ENCODE measurements at regions not wholly inside any gene's neighbourhood (a gene's known extent, or its start where the extent isn't known, plus 50 kb on each side); places are given as distances from the start of the nearest gene placed in this dataset.

GRCh38 chr4:79764120-79764519 lies 308.9 kb downstream of the ANTXR2 start:
- no peaks in the 10 kb centered on the region for H3K27me3 ChIP-seq
- H3K4me3 ChIP-seq: no peak overlapping the region
- TF ChIP-seq CTCF (IDR thresholded peaks at IDR 0.05): no peak
- TF ChIP-seq EP300 (IDR thresholded peaks at IDR 0.05): no peak
- no peak for TF ChIP-seq POLR2A (IDR thresholded peaks at IDR 0.05)
- no peak for TF ChIP-seq POLR2AphosphoS5 (IDR thresholded peaks at IDR 0.05)
- H3K27ac ChIP-seq: no peak overlapping the region
- H3K9me3 ChIP-seq: peaks cover 0 to 10% (median 0%) of the 10 kb centered on the region in 3 donors
- no peak for ATAC-seq
- H3K36me3 ChIP-seq: no peaks in the 10 kb centered on the region
- H3K4me1 ChIP-seq: no peaks in the 10 kb centered on the region
- 93 to 100% methylated on average over 2 of the region's 2 CpGs for WGBS, 2 donors (ENCODE audit: low coverage in 1 of 2)

- no peak for ATAC-seq
- WGBS, 2 donors (ENCODE audit: low coverage in 1 of 2): 84 to 94% methylated on average over 4 of the region's 4 CpGs
- TF ChIP-seq POLR2A (IDR thresholded peaks at IDR 0.05) (no peak), EP300 (IDR thresholded peaks at IDR 0.05) (no peak), POLR2AphosphoS5 (IDR thresholded peaks at IDR 0.05) (no peak)
Measured at GRCh38 chr4:79763486-79764075, 309.4 kb downstream of the ANTXR2 start.

GRCh38 chr4:79759793-79760192 lies 313.2 kb downstream of the ANTXR2 start:
- ATAC-seq: no peak
- Histone ChIP-seq H3K27ac (no peak overlapping the region), H3K4me3 (no peak overlapping the region), H3K9me3 (no peaks in the 10 kb centered on the region), H3K27me3 (no peaks in the 10 kb centered on the region), H3K36me3 (no peaks in the 10 kb centered on the region), H3K4me1 (no peaks in the 10 kb centered on the region)
- TF ChIP-seq POLR2A (IDR thresholded peaks at IDR 0.05) (no peak), POLR2AphosphoS5 (IDR thresholded peaks at IDR 0.05) (no peak), EP300 (IDR thresholded peaks at IDR 0.05) (no peak), CTCF (IDR thresholded peaks at IDR 0.05) (no peak)

More at GRCh38 chr4:79763486-79764075, 309.4 kb downstream of the ANTXR2 start:
- Histone ChIP-seq H3K27ac (no peak overlapping the region), H3K27me3 (no peaks in the 10 kb centered on the region), H3K36me3 (no peaks in the 10 kb centered on the region), H3K4me3 (no peak overlapping the region), H3K4me1 (no peaks in the 10 kb centered on the region), H3K9me3 (peaks cover 0 to 10% (median 0%) of the 10 kb centered on the region in 3 donors)

- ATAC-seq: no peak
- Histone ChIP-seq H3K27ac (no peak overlapping the region), H3K4me3 (no peak overlapping the region), H3K4me1 (no peaks in the 10 kb centered on the region), H3K36me3 (no peaks in the 10 kb centered on the region), H3K27me3 (no peaks in the 10 kb centered on the region), H3K9me3 (no peaks in the 10 kb centered on the region)
- no peak for TF ChIP-seq POLR2A (IDR thresholded peaks at IDR 0.05)
- TF ChIP-seq EP300 (IDR thresholded peaks at IDR 0.05): no peak
- TF ChIP-seq CTCF (IDR thresholded peaks at IDR 0.05): no peak
- TF ChIP-seq POLR2AphosphoS5 (IDR thresholded peaks at IDR 0.05): no peak
Measured at GRCh38 chr4:79757600-79757999, 315.4 kb downstream of the ANTXR2 start.

- no peak for ATAC-seq
- Histone ChIP-seq H3K4me1 (no peaks in the 10 kb centered on the region), H3K36me3 (no peaks in the 10 kb centered on the region), H3K9me3 (no peaks in the 10 kb centered on the region), H3K27me3 (no peaks in the 10 kb centered on the region), H3K27ac (no peak overlapping the region), H3K4me3 (no peak overlapping the region)
- no peak for TF ChIP-seq EP300 (IDR thresholded peaks at IDR 0.05)
- no peak for TF ChIP-seq POLR2AphosphoS5 (IDR thresholded peaks at IDR 0.05)
- no peak for TF ChIP-seq POLR2A (IDR thresholded peaks at IDR 0.05)
- no peak for TF ChIP-seq CTCF (IDR thresholded peaks at IDR 0.05)
- WGBS, 2 donors (ENCODE audit: low coverage in 1 of 2): 50 to 56% methylated on average over 2 of the region's 2 CpGs
Measured at GRCh38 chr4:79756140-79756895, 316.7 kb downstream of the ANTXR2 start.

All from gastroesophageal sphincter (tissue), 4 donors.